ENCODE measurements at regions not wholly inside any gene's neighbourhood (a gene's known extent, or its start where the extent isn't known, plus 50 kb on each side); places are given as distances from the start of the nearest gene placed in this dataset.

- Histone ChIP-seq H3K36me3 (ENCODE audit: control insufficient read depth, insufficient read depth, low read length) (no peaks in the 10 kb centered on the region), H3K4me1 (ENCODE audit: control insufficient read depth, insufficient read depth, low read length) (no peaks in the 10 kb centered on the region), H3K27me3 (ENCODE audit: control insufficient read depth, insufficient read depth, low read length) (no peaks in the 10 kb centered on the region), H3K4me3 (ENCODE audit: low read length) (no peak overlapping the region), H3K9ac (ENCODE audit: low read length) (no peak overlapping the region), H3K9me3 (ENCODE audit: control insufficient read depth, low read length) (no peaks in the 10 kb centered on the region)
Observed at GRCh38 chr5:18965893-18966292, 1022.1 kb downstream of the CDH18 start.

GRCh38 chr5:18967637-18968036 is 1020.4 kb downstream of the CDH18 start:
- H3K4me3 ChIP-seq (ENCODE audit: low read length), result no peak overlapping the region
- no peaks in the 10 kb centered on the region for H3K9me3 ChIP-seq (ENCODE audit: control insufficient read depth, low read length)
- H3K9ac ChIP-seq (ENCODE audit: low read length), result no peak overlapping the region
- H3K4me1 ChIP-seq (ENCODE audit: control insufficient read depth, insufficient read depth, low read length), result no peaks in the 10 kb centered on the region
- H3K36me3 ChIP-seq (ENCODE audit: control insufficient read depth, insufficient read depth, low read length), result no peaks in the 10 kb centered on the region
- H3K27me3 ChIP-seq (ENCODE audit: control insufficient read depth, insufficient read depth, low read length), result no peaks in the 10 kb centered on the region

GRCh38 chr5:18968966-18969365 is 1019.0 kb downstream of the CDH18 start:
- H3K4me3 ChIP-seq (ENCODE audit: low read length), result no peak overlapping the region
- no peaks in the 10 kb centered on the region for H3K27me3 ChIP-seq (ENCODE audit: control insufficient read depth, insufficient read depth, low read length)
- H3K36me3 ChIP-seq (ENCODE audit: control insufficient read depth, insufficient read depth, low read length), result no peaks in the 10 kb centered on the region
- no peaks in the 10 kb centered on the region for H3K9me3 ChIP-seq (ENCODE audit: control insufficient read depth, low read length)
- no peaks in the 10 kb centered on the region for H3K4me1 ChIP-seq (ENCODE audit: control insufficient read depth, insufficient read depth, low read length)
- no peak overlapping the region for H3K9ac ChIP-seq (ENCODE audit: low read length)

GRCh38 chr5:18970000-18970399 is 1018.0 kb downstream of the CDH18 start:
- Histone ChIP-seq H3K9me3 (ENCODE audit: control insufficient read depth, low read length) (no peaks in the 10 kb centered on the region), H3K4me1 (ENCODE audit: control insufficient read depth, insufficient read depth, low read length) (no peaks in the 10 kb centered on the region), H3K36me3 (ENCODE audit: control insufficient read depth, insufficient read depth, low read length) (no peaks in the 10 kb centered on the region), H3K9ac (ENCODE audit: low read length) (no peak overlapping the region), H3K4me3 (ENCODE audit: low read length) (no peak overlapping the region), H3K27me3 (ENCODE audit: control insufficient read depth, insufficient read depth, low read length) (no peaks in the 10 kb centered on the region)

- no peaks in the 10 kb centered on the region for H3K36me3 ChIP-seq (ENCODE audit: control insufficient read depth, insufficient read depth, low read length)
- H3K27me3 ChIP-seq (ENCODE audit: control insufficient read depth, insufficient read depth, low read length), result no peaks in the 10 kb centered on the region
- no peak overlapping the region for H3K9ac ChIP-seq (ENCODE audit: low read length)
- no peak overlapping the region for H3K4me3 ChIP-seq (ENCODE audit: low read length)
- H3K4me1 ChIP-seq (ENCODE audit: control insufficient read depth, insufficient read depth, low read length), result no peaks in the 10 kb centered on the region
- no peaks in the 10 kb centered on the region for H3K9me3 ChIP-seq (ENCODE audit: control insufficient read depth, low read length)
Observed at GRCh38 chr5:18972177-18972576, 1015.8 kb downstream of the CDH18 start.

- Histone ChIP-seq H3K9me3 (ENCODE audit: control insufficient read depth, low read length) (no peaks in the 10 kb centered on the region), H3K36me3 (ENCODE audit: control insufficient read depth, insufficient read depth, low read length) (no peaks in the 10 kb centered on the region), H3K27me3 (ENCODE audit: control insufficient read depth, insufficient read depth, low read length) (no peaks in the 10 kb centered on the region), H3K9ac (ENCODE audit: low read length) (no peak overlapping the region), H3K4me1 (ENCODE audit: control insufficient read depth, insufficient read depth, low read length) (no peaks in the 10 kb centered on the region), H3K4me3 (ENCODE audit: low read length) (no peak overlapping the region)
Observed at GRCh38 chr5:18975624-18976023, 1012.4 kb downstream of the CDH18 start.

- H3K9ac ChIP-seq (ENCODE audit: low read length), result no peak overlapping the region
- no peaks in the 10 kb centered on the region for H3K36me3 ChIP-seq (ENCODE audit: control insufficient read depth, insufficient read depth, low read length)
- no peaks in the 10 kb centered on the region for H3K27me3 ChIP-seq (ENCODE audit: control insufficient read depth, insufficient read depth, low read length)
- no peaks in the 10 kb centered on the region for H3K4me1 ChIP-seq (ENCODE audit: control insufficient read depth, insufficient read depth, low read length)
- H3K9me3 ChIP-seq (ENCODE audit: control insufficient read depth, low read length), result no peaks in the 10 kb centered on the region
- no peak overlapping the region for H3K4me3 ChIP-seq (ENCODE audit: low read length)
Observed at GRCh38 chr5:18977880-18978279, 1010.1 kb downstream of the CDH18 start.

GRCh38 chr5:18984559-18985080 is 1003.4 kb downstream of the CDH18 start:
- no peaks in the 10 kb centered on the region for H3K27me3 ChIP-seq (ENCODE audit: control insufficient read depth, insufficient read depth, low read length)
- H3K9me3 ChIP-seq (ENCODE audit: control insufficient read depth, low read length), result no peaks in the 10 kb centered on the region
- H3K36me3 ChIP-seq (ENCODE audit: control insufficient read depth, insufficient read depth, low read length), result no peaks in the 10 kb centered on the region
- no peak overlapping the region for H3K9ac ChIP-seq (ENCODE audit: low read length)
- no peak overlapping the region for H3K4me3 ChIP-seq (ENCODE audit: low read length)
- no peaks in the 10 kb centered on the region for H3K4me1 ChIP-seq (ENCODE audit: control insufficient read depth, insufficient read depth, low read length)

GRCh38 chr5:18985171-18985758 is 1002.7 kb downstream of the CDH18 start:
- Histone ChIP-seq H3K27me3 (ENCODE audit: control insufficient read depth, insufficient read depth, low read length) (no peaks in the 10 kb centered on the region), H3K4me3 (ENCODE audit: low read length) (no peak overlapping the region)

GRCh38 chr5:18987101-18987500 is 1000.9 kb downstream of the CDH18 start:
- Histone ChIP-seq H3K27me3 (ENCODE audit: control insufficient read depth, insufficient read depth, low read length) (no peaks in the 10 kb centered on the region), H3K4me3 (ENCODE audit: low read length) (no peak overlapping the region), H3K9me3 (ENCODE audit: control insufficient read depth, low read length) (no peaks in the 10 kb centered on the region), H3K36me3 (ENCODE audit: control insufficient read depth, insufficient read depth, low read length) (no peaks in the 10 kb centered on the region), H3K9ac (ENCODE audit: low read length) (no peak overlapping the region), H3K4me1 (ENCODE audit: control insufficient read depth, insufficient read depth, low read length) (no peaks in the 10 kb centered on the region)

More at GRCh38 chr5:18985171-18985758, 1002.7 kb downstream of the CDH18 start:
- Histone ChIP-seq H3K36me3 (ENCODE audit: control insufficient read depth, insufficient read depth, low read length) (no peaks in the 10 kb centered on the region), H3K9me3 (ENCODE audit: control insufficient read depth, low read length) (no peaks in the 10 kb centered on the region), H3K9ac (ENCODE audit: low read length) (no peak overlapping the region), H3K4me1 (ENCODE audit: control insufficient read depth, insufficient read depth, low read length) (no peaks in the 10 kb centered on the region)

- Histone ChIP-seq H3K4me3 (ENCODE audit: low read length) (no peak overlapping the region), H3K9ac (ENCODE audit: low read length) (no peak overlapping the region), H3K4me1 (ENCODE audit: control insufficient read depth, insufficient read depth, low read length) (no peaks in the 10 kb centered on the region), H3K36me3 (ENCODE audit: control insufficient read depth, insufficient read depth, low read length) (no peaks in the 10 kb centered on the region), H3K27me3 (ENCODE audit: control insufficient read depth, insufficient read depth, low read length) (no peaks in the 10 kb centered on the region), H3K9me3 (ENCODE audit: control insufficient read depth, low read length) (no peaks in the 10 kb centered on the region)
Observed at GRCh38 chr5:18990852-18991251, 997.1 kb downstream of the CDH18 start.

GRCh38 chr5:18992264-18992663 is 995.7 kb downstream of the CDH18 start:
- Histone ChIP-seq H3K36me3 (ENCODE audit: control insufficient read depth, insufficient read depth, low read length) (no peaks in the 10 kb centered on the region), H3K9ac (ENCODE audit: low read length) (no peak overlapping the region), H3K4me3 (ENCODE audit: low read length) (no peak overlapping the region), H3K4me1 (ENCODE audit: control insufficient read depth, insufficient read depth, low read length) (no peaks in the 10 kb centered on the region), H3K27me3 (ENCODE audit: control insufficient read depth, insufficient read depth, low read length) (no peaks in the 10 kb centered on the region), H3K9me3 (ENCODE audit: control insufficient read depth, low read length) (no peaks in the 10 kb centered on the region)

GRCh38 chr5:18999478-18999877 is 988.5 kb downstream of the CDH18 start:
- H3K4me3 ChIP-seq (ENCODE audit: low read length), result no peak overlapping the region
- H3K27me3 ChIP-seq (ENCODE audit: control insufficient read depth, insufficient read depth, low read length), result no peaks in the 10 kb centered on the region

More at GRCh38 chr5:18999478-18999877, 988.5 kb downstream of the CDH18 start:
- H3K9ac ChIP-seq (ENCODE audit: low read length), result no peak overlapping the region
- no peaks in the 10 kb centered on the region for H3K4me1 ChIP-seq (ENCODE audit: control insufficient read depth, insufficient read depth, low read length)
- no peaks in the 10 kb centered on the region for H3K36me3 ChIP-seq (ENCODE audit: control insufficient read depth, insufficient read depth, low read length)
- no peaks in the 10 kb centered on the region for H3K9me3 ChIP-seq (ENCODE audit: control insufficient read depth, low read length)

All from mucosa of stomach (tissue), 1 donor.